K562 (cell line): ENCODE measurements at regions not wholly inside any gene's neighbourhood (a gene's known extent, or its start where the extent isn't known, plus 50 kb on each side); places are given as distances from the start of the nearest gene placed in this dataset.

Experiments used
- ATAC-seq: fragments of 200-7000 bp; cut with Tn5 transposase; 3 replicates; pipeline ENCODE4 v1.9.1; 2020; ENCODE audit warnings: moderate library complexity
- BruUV-seq: library from RNA; stranded (reverse); fragments of 400-500 nt; replicated peaks from 2 replicates; lab custom pipeline; 2021; lab: Mats Ljungman, UMichigan
- CTCF ChIA-PET: fragments of 300-600 bp; formaldehyde crosslinking; extraction: SDS; loops from one replicate; lab custom pipeline; 2021; ENCODE audit warnings: low intra/inter-chr PET ratio; lab: Yijun Ruan, JAX
- POLR2A ChIA-PET: fragments of 300-600, 350-650 bp; sonication (Branson Sonifier 250); formaldehyde crosslinking; extraction: SDS; loops from one replicate; lab custom pipeline; 2021; ENCODE audit warnings: antibody characterized with exemption, inconsistent platforms; lab: Yijun Ruan, JAX
- DNase-seq, 4 experiments: peaks; one replicate each; pipeline versions ENCODE4 v3.0.0 to v3.0.0-alpha.2; 2011 to 2018; ENCODE audit warnings: low spot score in 3 of 4, mixed read lengths in 3 of 4; ENCODE audit errors: extremely low read depth in 1 of 4
- FAIRE-seq: peaks from 2 replicates; lab custom pipeline; 2011; peaks lifted over from hg19 to GRCh38; lab: Jason Lieb, UNC
- H2AFZ ChIP-seq: 2 replicates; pipeline ENCODE4 v1.6.0; 2011; ENCODE audit warnings: low read depth, low read length, control low read depth, inconsistent platforms
- H3K27ac ChIP-seq: fragments of 200-600 bp; 3 replicates; pipeline ENCODE4 v1.8.0; 2011; ENCODE audit warnings: low read depth, mild to moderate bottlenecking, control low read depth, inconsistent platforms, low read length, moderate library complexity, mixed read lengths; ENCODE audit errors: extremely low read depth
- H3K27me3 ChIP-seq, 2 experiments: fragments of 300-600 bp in 1 of 2; 2 replicates in 1 of 2; 3 replicates in 1 of 2; pipeline versions ENCODE4 v1.6.0 to v1.8.0; 2011; ENCODE audit warnings: inconsistent platforms in 2 of 2, low read length in 2 of 2, mild to moderate bottlenecking in 1 of 2, mixed read lengths in 1 of 2, moderate library complexity in 1 of 2; ENCODE audit not compliant: control insufficient read depth in 2 of 2, insufficient read depth in 2 of 2
- H3K36me3 ChIP-seq: fragments of 300-600 bp; 3 replicates; pipeline ENCODE4 v1.8.0; 2011; ENCODE audit warnings: mild to moderate bottlenecking, low read length, inconsistent platforms; ENCODE audit not compliant: control insufficient read depth, insufficient read depth
- H3K4me1 ChIP-seq, 2 experiments: fragments of 200-600 bp in 1 of 2; replicated peaks in 1 of 2; 2 replicates in 1 of 2; 3 replicates in 1 of 2; pipeline versions ENCODE4 v1.5.1 to v1.8.0; 2011; ENCODE audit warnings: inconsistent platforms in 2 of 2, low read length in 2 of 2, mild to moderate bottlenecking in 1 of 2, mixed read lengths in 1 of 2, moderate library complexity in 1 of 2; ENCODE audit not compliant: control insufficient read depth in 2 of 2, insufficient read depth in 2 of 2
- H3K4me2 ChIP-seq: 2 replicates; pipeline ENCODE4 v1.6.1; 2011; ENCODE audit warnings: low read length, control low read depth, inconsistent platforms, mixed read lengths; ENCODE audit not compliant: insufficient read depth
- H3K4me3 ChIP-seq: fragments of 200-600 bp; sonication (generic), shearing (Covaris generic); 2 replicates; pipeline ENCODE4 v1.5.1; 2016; ENCODE audit warnings: control low read depth, inconsistent platforms
- H3K79me2 ChIP-seq: fragments of 200-600 bp; 3 replicates; pipeline ENCODE4 v1.8.0; 2011; ENCODE audit warnings: low read length, inconsistent platforms; ENCODE audit not compliant: control insufficient read depth, insufficient read depth
- H3K9ac ChIP-seq, 2 experiments: 2 replicates each; pipeline versions ENCODE4 v1.6.0 to v1.6.1; 2011; ENCODE audit warnings: low read depth in 2 of 2, low read length in 2 of 2, control low read depth in 1 of 2, inconsistent platforms in 1 of 2, mild to moderate bottlenecking in 1 of 2, mixed read lengths in 1 of 2; ENCODE audit not compliant: insufficient read depth in 1 of 2
- H3K9me1 ChIP-seq: one replicate; pipeline ENCODE4 v1.6.0; 2011; ENCODE audit warnings: inconsistent platforms, mild to moderate bottlenecking, low read length, moderate library complexity; ENCODE audit not compliant: control insufficient read depth, insufficient read depth
- H3K9me3 ChIP-seq: replicated peaks from 2 replicates; pipeline ENCODE4 v1.5.1; 2011; ENCODE audit warnings: low read depth, low read length, inconsistent platforms; ENCODE audit not compliant: control insufficient read depth, insufficient read depth
- H4K20me1 ChIP-seq: replicated peaks from 2 replicates; pipeline ENCODE4 v1.6.1; 2011; ENCODE audit warnings: low read length, inconsistent platforms, mixed read lengths; ENCODE audit not compliant: control insufficient read depth, insufficient read depth
- ATF4 ChIP-seq: fragments of 450-650 bp; formaldehyde crosslinking; IDR thresholded peaks from 2 replicates; pipeline ENCODE4 v1.4.0; 2022; ENCODE audit warnings: mild to moderate bottlenecking, moderate library complexity
- ELF2 ChIP-seq: fragments of 250-450 bp; sonication (Bioruptor Pico); IDR thresholded peaks from 2 replicates; pipeline ENCODE4 v1.5.0; 2021; ENCODE audit warnings: mild to moderate bottlenecking
- HNRNPK ChIP-seq: fragments of 200-400 bp; formaldehyde crosslinking; IDR thresholded peaks from one replicate; pipeline ENCODE4 v1.6.1; 2018; ENCODE audit warnings: mild to moderate bottlenecking, low read depth, low read length; ENCODE audit not compliant: poor library complexity, severe bottlenecking
- LARP7 ChIP-seq: fragments of 450-650 bp; IDR thresholded peaks from 2 replicates; pipeline ENCODE4 v1.6.1; 2016
- MCM2 ChIP-seq: fragments of 450-650 bp; IDR thresholded peaks from 2 replicates; pipeline ENCODE4 v1.6.1; 2017; ENCODE audit warnings: low read depth, mild to moderate bottlenecking
- NR1H2 ChIP-seq: sonication (generic); formaldehyde crosslinking; IDR thresholded peaks from 2 replicates; pipeline ENCODE4 v1.4.0; 2020; ENCODE audit warnings: mild to moderate bottlenecking, missing genetic modification reagents
- PRPF4 ChIP-seq: fragments of 200-400 bp; formaldehyde crosslinking; IDR thresholded peaks from one replicate; pipeline ENCODE4 v1.6.1; 2017; ENCODE audit warnings: low read length, low read depth, mild to moderate bottlenecking; ENCODE audit not compliant: insufficient read depth, poor library complexity, severe bottlenecking
- SMAD4 ChIP-seq: fragments of 250-450 bp; sonication (Bioruptor Pico); conservative IDR thresholded peaks from 2 replicates; pipeline ENCODE4 v1.8.0; 2021; ENCODE audit warnings: inconsistent platforms, mild to moderate bottlenecking, moderate library complexity
- TBP ChIP-seq: optimal IDR thresholded peaks from 2 replicates; pipeline ENCODE3; 2011; ENCODE audit warnings: low read depth, low read length, improper control_type of control experiment
- U2AF1 ChIP-seq: fragments of 200-400 bp; formaldehyde crosslinking; optimal IDR thresholded peaks from 2 replicates; pipeline ENCODE3; 2017; ENCODE audit warnings: mild to moderate bottlenecking, low read depth, low read length, moderate library complexity
- ZC3H11A ChIP-seq: IDR thresholded peaks from 2 replicates; pipeline ENCODE4 v1.6.1; 2012; ENCODE audit warnings: low read depth, low read length, improper control_type of control experiment
- ZKSCAN8 ChIP-seq: fragments of 200-800 bp; sonication (Bioruptor generic); IDR thresholded peaks from 2 replicates; pipeline ENCODE4 v1.6.1; 2016; ENCODE audit warnings: missing genetic modification characterization, missing compliant biosample characterization
- ZNF263 ChIP-seq: sonication (generic); formaldehyde crosslinking; IDR thresholded peaks from 2 replicates; pipeline ENCODE4 v1.8.0; 2022; ENCODE audit warnings: mild to moderate bottlenecking, missing genetic modification reagents, borderline replicate concordance
- ZNF449 ChIP-seq: fragments of 250-450 bp; sonication (Bioruptor Pico); IDR thresholded peaks from 2 replicates; pipeline ENCODE4 v1.8.0; 2022; ENCODE audit warnings: moderate library complexity, mild to moderate bottlenecking, inconsistent platforms
- ZNF583 ChIP-seq: fragments of 250-450 bp; sonication (Bioruptor Pico); IDR thresholded peaks from 2 replicates; pipeline ENCODE4 v1.4.0; 2020
- ZNF644 ChIP-seq: fragments of 200-800 bp; sonication (Bioruptor generic); IDR thresholded peaks from 2 replicates; pipeline ENCODE4 v1.6.1; 2016; ENCODE audit warnings: low read depth, missing genetic modification characterization, missing compliant biosample characterization
- WGBS: fragments of 100-300 bp; shearing (Covaris generic); methylation state at CpG from one replicate; pipeline ENCODE4 v1.1.6; 2016; ENCODE audit warnings: low coverage, mixed read lengths; ENCODE audit not compliant: insufficient coverage; ENCODE audit errors: missing lambda C conversion rate; 5-methylcytosine and 5-hydroxymethylcytosine counted together
- in situ Hi-C: fragments of 300-500 bp; cut with MboI; formaldehyde crosslinking; loops from 4 replicates; pipeline ENCODE4 v1.15.0; 2018; ENCODE audit warnings: inconsistent platforms, mixed read lengths
- intact Hi-C: fragments of 100-400 bp; cut with micrococcal nuclease; formaldehyde crosslinking; loops from 2 replicates; pipeline ENCODE4 v1.14.2; 2022

GRCh38 chr2:18427762-18428161 lies 132.7 kb downstream of the RDH14 start (continued):
- no peak for TF ChIP-seq ZC3H11A
- TF ChIP-seq HNRNPK, result no peak
- no peak for TF ChIP-seq MCM2

- no peak for FAIRE-seq
- no peaks in the 10 kb centered on the region for H4K20me1 ChIP-seq
- H3K79me2 ChIP-seq, result no peaks in the 10 kb centered on the region
- TF ChIP-seq ELF2 (CRISPR knock-in tag) (no peak), U2AF1 (no peak), ATF4 (CRISPR knock-in tag) (no peak), ZNF449 (CRISPR knock-in tag) (no peak), ZNF263 (CRISPR knock-in tag) (no peak), ZNF583 (no peak), ZKSCAN8 (CRISPR knock-in tag) (no peak), ZNF644 (tag) (no peak), TBP (no peak), PRPF4 (no peak), SMAD4 (CRISPR knock-in tag) (no peak), NR1H2 (CRISPR knock-in tag) (no peak), LARP7 (no peak)
- H3K4me3 ChIP-seq, result no peak overlapping the region
- no peak overlapping the region for H3K27ac ChIP-seq
- ChIA-PET POLR2A (interaction anchor here (0.6 kb wide), 1 partner anchor 1338 kb away, joined by 4 read pairs; no protein-coding TSS in a partner anchor), CTCF (no interaction called here)
- no peaks in the 10 kb centered on the region for H3K27me3 ChIP-seq
- H2AFZ ChIP-seq, result no peak overlapping the region
- no peaks in the 10 kb centered on the region for H3K4me1 ChIP-seq
- H3K4me2 ChIP-seq, result no peak overlapping the region
- H3K9me3 ChIP-seq, result no peaks in the 10 kb centered on the region
- 0% methylated on average over 1 of the region's 1 CpG for WGBS
- intact Hi-C loops (no loop called here), in situ Hi-C loops (loop anchor here (25.0 kb wide), 1 partner anchor 936 kb away; the partner anchor contains the start of gene OSR1)
- no TSS peak for BruUV-seq
- H3K9me1 ChIP-seq, result no peaks in the 10 kb centered on the region
- no peak for ATAC-seq
- no peak overlapping the region for H3K9ac ChIP-seq
- no peaks in the 10 kb centered on the region for H3K36me3 ChIP-seq
- DNase-seq, result no peak
Observed at GRCh38 chr2:18426174-18426573, 134.3 kb downstream of the RDH14 start.
